Skin of body (tissue), 1 donor: ENCODE measurements at regions not wholly inside any gene's neighbourhood (a gene's known extent, or its start where the extent isn't known, plus 50 kb on each side); places are given as distances from the start of the nearest gene placed in this dataset.

Experiments
- DNase-seq: peaks from one replicate; lab custom pipeline; 2025; lab: John Stamatoyannopoulos, UW

GRCh38 chr20:60628749-60629148 lies 623.3 kb upstream of the CDH4 start:
- no peak for DNase-seq

DNA sequence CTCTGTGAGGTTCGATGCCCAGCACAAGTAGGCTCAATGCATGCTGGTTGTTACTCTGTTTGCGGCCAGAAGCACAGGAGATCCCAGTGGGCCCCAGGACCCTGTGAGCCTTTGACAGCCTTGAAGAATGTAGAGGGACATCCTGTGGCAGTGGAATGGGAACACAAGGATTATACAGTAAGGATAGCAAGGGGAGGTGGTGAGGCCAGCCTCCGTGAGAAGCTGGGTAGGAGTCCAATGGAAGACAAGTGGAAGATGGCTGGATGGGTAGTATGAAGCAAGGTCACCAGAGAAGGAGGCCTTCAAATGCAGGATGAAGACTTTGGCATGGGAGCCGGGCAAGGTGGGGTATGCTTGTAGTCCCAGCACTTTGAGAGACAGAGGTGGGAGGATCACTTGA lies 622.9 kb upstream of the CDH4 start:
- DNase-seq: no peak

DNA sequence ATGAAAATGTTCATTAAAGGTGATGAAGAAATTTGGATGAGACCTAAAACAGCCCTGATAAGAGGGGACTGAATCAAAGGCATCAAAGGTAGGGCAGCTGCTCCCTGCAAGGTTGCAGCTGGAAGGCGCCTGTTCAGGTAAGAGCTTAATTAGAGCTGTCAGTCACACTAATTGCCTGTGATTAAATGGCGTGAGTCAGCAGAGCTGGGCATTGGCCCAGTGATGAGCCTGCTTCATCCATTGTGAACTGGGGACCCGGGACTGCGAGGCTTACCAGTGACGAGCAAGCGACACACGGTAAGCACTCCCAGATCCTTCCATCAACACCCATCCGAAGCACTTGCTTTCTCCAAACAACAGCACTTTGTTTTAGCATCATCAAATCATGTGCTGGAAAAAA lies 621.5 kb upstream of the CDH4 start:
- DNase-seq: no peak

- DNase-seq: no peak
Observed at GRCh38 chr20:60631585-60632287, 620.3 kb upstream of the CDH4 start.

GRCh38 chr20:60632391-60633262 lies 619.4 kb upstream of the CDH4 start:
- DNase-seq: peak; percentile 33

GRCh38 chr20:60634491-60635172 lies 617.4 kb upstream of the CDH4 start:
- DNase-seq: no peak

- DNase-seq: no peak
Observed at GRCh38 chr20:60636417-60636816, 615.6 kb upstream of the CDH4 start.

GRCh38 chr20:60637801-60638200 lies 614.3 kb upstream of the CDH4 start:
- no peak for DNase-seq

DNA sequence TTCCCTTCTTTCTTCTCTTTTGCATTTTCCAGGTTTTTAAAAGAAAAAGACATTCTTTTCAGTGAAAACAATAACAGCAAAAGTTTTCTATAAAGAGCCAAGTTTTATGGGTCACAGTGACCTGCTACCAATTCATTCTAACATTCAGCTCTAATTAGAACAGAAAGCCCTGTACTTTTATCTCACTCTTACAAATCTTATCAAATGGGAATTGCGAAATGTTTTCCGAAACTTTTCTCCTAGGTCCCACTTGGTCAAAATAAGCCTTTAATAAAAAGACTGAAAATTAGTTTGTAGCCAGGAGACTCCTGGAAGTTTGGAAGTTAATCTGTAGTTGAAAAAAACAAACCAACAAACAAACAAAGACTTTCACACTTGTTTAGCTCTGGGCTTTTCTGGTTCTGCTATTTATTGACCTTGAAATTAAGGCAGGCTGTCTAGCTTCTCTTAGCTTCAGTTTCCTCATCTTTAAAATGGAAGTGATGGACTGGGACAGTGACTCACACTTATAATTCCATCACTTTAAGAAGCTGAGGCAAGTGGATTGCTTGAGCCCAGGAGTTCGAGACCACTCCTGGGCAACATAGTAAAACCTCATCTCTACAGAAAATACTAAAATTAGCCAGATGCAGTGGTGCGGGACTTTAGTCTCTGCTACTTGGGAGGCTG lies 613.5 kb upstream of the CDH4 start:
- DNase-seq: no peak

DNA sequence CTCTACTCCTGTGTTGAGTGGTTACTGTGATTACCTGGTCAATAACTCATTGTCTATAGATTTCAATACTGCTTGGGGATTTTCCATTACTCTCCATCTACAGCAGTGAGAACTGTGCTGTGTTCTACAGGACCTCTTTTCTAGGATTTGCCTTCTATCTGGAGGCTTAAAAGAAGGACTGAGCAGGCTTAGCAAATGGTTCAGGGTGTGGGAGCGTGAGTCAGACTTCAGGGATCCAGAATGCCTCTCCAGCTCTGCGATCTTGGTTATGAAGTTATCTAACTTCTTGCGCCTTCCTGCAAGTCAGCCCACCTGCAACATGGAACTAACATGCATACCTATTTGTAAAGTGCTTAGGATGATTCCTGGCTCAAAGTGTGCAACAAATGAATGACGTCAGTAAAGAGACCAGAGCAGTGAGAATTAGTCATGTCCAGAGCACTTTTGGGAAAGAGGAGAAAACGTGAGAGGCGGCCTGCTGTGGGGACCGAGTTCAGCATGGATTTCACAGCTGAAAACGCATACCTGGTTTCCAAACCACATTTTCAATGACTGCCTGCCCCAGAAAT lies 610.1 kb upstream of the CDH4 start:
- DNase-seq: no peak

DNA sequence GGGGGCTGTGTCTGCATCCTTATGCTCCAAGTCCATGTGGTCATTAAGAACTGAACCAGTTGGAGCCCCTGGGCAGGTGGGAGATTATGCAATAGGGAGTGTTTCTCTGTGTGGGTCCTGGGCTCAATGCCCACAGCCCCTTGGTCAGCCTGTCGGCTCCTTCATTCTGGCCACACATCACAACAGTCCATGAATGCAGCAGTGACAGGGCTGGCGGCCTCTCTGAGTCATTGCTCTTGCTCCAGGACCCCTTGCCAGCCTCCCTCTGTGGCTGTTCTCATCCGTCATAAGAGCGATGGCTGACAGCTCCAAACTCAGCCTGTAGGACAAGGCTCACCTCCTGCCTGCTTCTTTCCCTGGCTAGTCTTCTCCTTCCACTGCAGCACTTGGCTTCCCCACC lies 609.5 kb upstream of the CDH4 start:
- no peak for DNase-seq

- no peak for DNase-seq
Observed at GRCh38 chr20:60648556-60648955, 603.5 kb upstream of the CDH4 start.

DNA sequence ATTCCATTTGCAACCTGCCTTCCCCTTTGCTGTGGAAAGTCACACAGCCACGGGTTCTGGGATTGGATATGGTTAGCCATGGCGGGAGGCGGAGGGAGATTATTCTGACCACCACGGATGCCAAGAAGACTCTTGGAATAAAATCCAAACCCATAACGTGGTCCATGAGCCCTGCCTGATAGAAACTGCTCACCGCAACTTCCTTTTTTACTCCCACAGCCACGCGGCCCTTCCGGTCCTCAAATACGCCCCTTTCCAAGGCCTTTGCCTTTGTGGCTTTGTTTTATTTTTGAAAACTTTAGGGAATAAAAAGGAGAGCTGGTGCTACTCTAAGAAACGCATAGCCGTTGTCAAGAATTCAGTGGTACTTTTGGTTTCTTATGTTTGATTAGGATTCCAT lies 602.5 kb upstream of the CDH4 start:
- DNase-seq: no peak

DNA sequence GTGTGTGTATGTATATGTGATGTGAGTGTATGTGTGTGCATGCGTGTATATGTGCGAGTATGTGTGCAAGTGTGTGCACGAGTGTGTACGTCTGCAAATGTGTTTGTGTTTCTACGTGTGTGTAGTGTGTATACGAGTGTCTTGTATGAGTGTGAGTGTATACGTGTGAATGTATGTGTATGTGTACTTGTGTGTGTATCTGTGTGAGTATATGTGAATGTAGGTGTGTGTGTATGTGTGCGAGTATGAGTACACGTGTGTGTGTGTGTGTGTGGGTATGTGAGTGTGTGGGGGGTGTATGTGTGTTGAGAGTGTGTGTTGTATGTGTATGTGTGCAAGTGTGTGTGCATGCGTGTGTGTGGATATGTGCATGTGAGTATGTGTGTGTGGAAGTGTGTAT lies 602.0 kb upstream of the CDH4 start:
- no peak for DNase-seq

GRCh38 chr20:60652046-60652445 lies 600.0 kb upstream of the CDH4 start:
- DNase-seq: no peak

- DNase-seq: no peak
Observed at GRCh38 chr20:60652615-60653014, 599.4 kb upstream of the CDH4 start.

- DNase-seq: peak; percentile 80
Observed at GRCh38 chr20:60653111-60653845, 598.8 kb upstream of the CDH4 start.

DNA sequence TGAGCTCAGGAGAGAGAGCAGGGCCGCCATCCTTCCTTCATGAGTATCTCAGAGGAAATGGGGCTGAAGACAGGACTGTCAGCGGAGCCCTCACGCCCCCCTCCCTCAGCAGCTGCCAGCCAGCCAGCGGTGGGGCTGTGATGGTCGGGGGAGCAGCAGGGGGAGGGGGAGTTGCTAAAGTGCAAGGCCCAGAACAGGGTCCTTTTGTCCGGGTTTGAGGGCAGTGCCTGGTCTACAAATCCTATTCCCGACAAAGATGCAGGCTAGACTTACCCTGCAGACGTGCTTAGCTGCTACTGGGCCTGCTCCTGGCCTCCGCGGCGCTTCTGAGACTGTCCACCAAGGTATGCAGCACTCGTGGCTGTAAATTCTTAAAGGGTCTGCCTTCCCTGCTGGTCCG lies 593.4 kb upstream of the CDH4 start:
- DNase-seq: no peak

GRCh38 chr20:60659240-60659639 lies 592.8 kb upstream of the CDH4 start:
- DNase-seq: no peak

GRCh38 chr20:60662307-60662706 lies 589.8 kb upstream of the CDH4 start:
- no peak for DNase-seq

DNA sequence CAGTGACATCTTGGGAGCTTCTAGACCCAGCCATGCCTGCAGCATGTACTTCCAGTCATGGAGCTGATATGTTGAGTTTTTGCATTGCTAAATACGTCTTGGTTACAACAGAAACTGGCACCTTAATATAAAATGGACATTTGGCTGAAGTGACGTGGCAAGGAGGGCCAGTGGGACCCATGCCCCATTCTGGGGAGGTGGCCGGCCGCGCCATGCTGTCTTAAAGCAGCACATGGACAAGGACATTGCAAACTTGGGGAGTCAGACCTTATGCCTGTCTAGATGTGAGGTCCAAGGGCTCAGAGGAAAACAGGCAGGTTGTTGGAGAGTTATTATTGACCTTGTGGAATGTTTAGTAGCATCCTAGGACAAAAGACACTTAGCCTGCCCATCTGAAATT lies 588.0 kb upstream of the CDH4 start:
- DNase-seq: no peak
